Lower lobe of right lung (tissue), 2 donors: ENCODE measurements at regions not wholly inside any gene's neighbourhood (a gene's known extent, or its start where the extent isn't known, plus 50 kb on each side); places are given as distances from the start of the nearest gene placed in this dataset.

ENCODE experiments used
- ATAC-seq, 2 donors: fragments of 200-7000 bp; cut with Tn5 transposase; one replicate each; pipeline ENCODE4 v1.9.1; 2020 to 2022; ENCODE audit warnings: mild to moderate bottlenecking in 2 of 2, moderate library complexity in 2 of 2
- DNase-seq: peaks from one replicate; pipeline ENCODE4 v3.0.0-alpha.2; 2020
- H3K27ac ChIP-seq: fragments of 200-600 bp; one replicate; pipeline ENCODE4 v1.8.0; 2022
- H3K27me3 ChIP-seq: fragments of 200-600 bp; one replicate; pipeline ENCODE4 v1.8.0; 2022; ENCODE audit warnings: low read depth
- H3K36me3 ChIP-seq: fragments of 200-600 bp; one replicate; pipeline ENCODE4 v1.8.0; 2022; ENCODE audit warnings: mild to moderate bottlenecking
- H3K4me1 ChIP-seq: fragments of 200-600 bp; one replicate; pipeline ENCODE4 v1.8.0; 2022
- H3K4me3 ChIP-seq: fragments of 200-600 bp; one replicate; pipeline ENCODE4 v1.8.0; 2022; ENCODE audit warnings: mild to moderate bottlenecking
- H3K9me3 ChIP-seq: fragments of 200-600 bp; one replicate; pipeline ENCODE4 v1.8.0; 2022
- CTCF ChIP-seq: fragments of 200-600 bp; IDR thresholded peaks from one replicate; pipeline ENCODE4 v1.8.0; 2022; ENCODE audit warnings: antibody characterized with exemption, mild to moderate bottlenecking
- intact Hi-C: fragments of 100-400 bp; cut with DNase I; formaldehyde crosslinking; loops from one replicate; pipeline ENCODE4 v1.11.0; 2022
- donor health status: DM: no; HTN: yes; CAD: no; lungs with severe emphysema.

- Histone ChIP-seq H3K27me3 (no peaks in the 10 kb centered on the region), H3K4me3 (no peak overlapping the region), H3K4me1 (no peaks in the 10 kb centered on the region), H3K27ac (no peak overlapping the region), H3K9me3 (no peaks in the 10 kb centered on the region), H3K36me3 (no peaks in the 10 kb centered on the region)
- DNase-seq, result no peak
- TF ChIP-seq CTCF, result no peak
- intact Hi-C loops, result no loop called here
- ATAC-seq, result peak in 1 of 2 donors; percentile 14
These were observed 1464.7 kb downstream of the EFNA5 start for GRCh38 chr5:106205916-106206571.

- intact Hi-C loops, result no loop called here
- no peak for TF ChIP-seq CTCF
- no peaks in the 10 kb centered on the region for H3K36me3 ChIP-seq
- H3K9me3 ChIP-seq, result no peaks in the 10 kb centered on the region
- H3K27ac ChIP-seq, result no peak overlapping the region
- no peaks in the 10 kb centered on the region for H3K4me1 ChIP-seq
- H3K27me3 ChIP-seq, result no peaks in the 10 kb centered on the region
- no peak overlapping the region for H3K4me3 ChIP-seq
- DNase-seq, result no peak
- ATAC-seq, result no peak
These were observed 1468.7 kb downstream of the EFNA5 start for GRCh38 chr5:106202035-106202434.

GRCh38 chr5:106200971-106201370 is 1469.8 kb downstream of the EFNA5 start:
- no peaks in the 10 kb centered on the region for H3K4me1 ChIP-seq
- ATAC-seq (no peak), DNase-seq (no peak)
- TF ChIP-seq CTCF, result no peak
- no peaks in the 10 kb centered on the region for H3K36me3 ChIP-seq
- no peak overlapping the region for H3K27ac ChIP-seq
- no peaks in the 10 kb centered on the region for H3K27me3 ChIP-seq
- H3K4me3 ChIP-seq, result no peak overlapping the region
- intact Hi-C loops, result no loop called here
- no peaks in the 10 kb centered on the region for H3K9me3 ChIP-seq

- ATAC-seq (no peak), DNase-seq (no peak)
- H3K27ac ChIP-seq, result no peak overlapping the region
- no peaks in the 10 kb centered on the region for H3K4me1 ChIP-seq
- no peaks in the 10 kb centered on the region for H3K9me3 ChIP-seq
- intact Hi-C loops, result no loop called here
- H3K4me3 ChIP-seq, result no peak overlapping the region
- H3K36me3 ChIP-seq, result no peaks in the 10 kb centered on the region
- TF ChIP-seq CTCF, result no peak
- H3K27me3 ChIP-seq, result no peaks in the 10 kb centered on the region
These were observed 1474.9 kb downstream of the EFNA5 start for GRCh38 chr5:106195679-106196474.

GRCh38 chr5:106189121-106189809 is 1481.5 kb downstream of the EFNA5 start:
- H3K4me3 ChIP-seq, result no peak overlapping the region
- no peak for TF ChIP-seq CTCF
- DNase-seq, result no peak
- H3K27me3 ChIP-seq, result no peaks in the 10 kb centered on the region
- intact Hi-C loops, result no loop called here
- no peaks in the 10 kb centered on the region for H3K36me3 ChIP-seq
- ATAC-seq, result no peak
- no peaks in the 10 kb centered on the region for H3K4me1 ChIP-seq
- no peak overlapping the region for H3K27ac ChIP-seq
- H3K9me3 ChIP-seq, result no peaks in the 10 kb centered on the region
